ENCODE measurements at regions not wholly inside any gene's neighbourhood (a gene's known extent, or its start where the extent isn't known, plus 50 kb on each side); places are given as distances from the start of the nearest gene placed in this dataset.

- intact Hi-C loops (cut with micrococcal nuclease; ENCODE audit: unreplicated experiment), result no loop called here
- CTCF ChIA-PET, result interaction anchor here (1.1 kb wide), 1 partner anchor 88 kb away, joined by 3 read pairs; no protein-coding TSS in a partner anchor
- Histone ChIP-seq H3K4me1 (ENCODE audit: control insufficient read depth, insufficient read depth, low read length) (no peaks in the 10 kb centered on the region), H3K36me3 (ENCODE audit: control insufficient read depth in 2 of 2, insufficient read depth in 2 of 2, low read length in 1 of 2) (no peaks in the 10 kb centered on the region), H3K9ac (ENCODE audit: control insufficient read depth, insufficient read depth, low read length) (no peak overlapping the region), H3K27me3 (replicated peaks in 1 of 2; ENCODE audit: control insufficient read depth in 2 of 2, insufficient read depth in 2 of 2, low read length in 1 of 2) (no peaks in the 10 kb centered on the region), H3K4me2 (ENCODE audit: control insufficient read depth, insufficient read depth) (no peak overlapping the region), H3K4me3 (no peak overlapping the region), H3K79me2 (ENCODE audit: control insufficient read depth, insufficient read depth, low read length) (no peaks in the 10 kb centered on the region), H3K27ac (ENCODE audit: control insufficient read depth, insufficient read depth) (no peak overlapping the region), H3K9me3 (replicated peaks; ENCODE audit: control insufficient read depth, insufficient read depth, low read length) (no peaks in the 10 kb centered on the region), H4K20me1 (ENCODE audit: control insufficient read depth, insufficient read depth) (no peaks in the 10 kb centered on the region), H2AFZ (ENCODE audit: control insufficient read depth, low read depth, low read length) (no peak overlapping the region)
- SMC1A ChIA-PET (ENCODE audit: uncharacterized antibody, unreplicated experiment), result no interaction called here
- POLR2A ChIA-PET, result no interaction called here
- WGBS (ENCODE audit: insufficient coverage, insufficient replicate concordance, low lambda C conversion rate, missing lambda C conversion rate), result 30% methylated on average over 2 of the region's 2 CpGs
- no peak for DNase-seq (ENCODE audit: low read depth, low spot score)
- no TSS peak for BruUV-seq (replicated peaks)
- in situ Hi-C loops (cut with MboI), result no loop called here
- FAIRE-seq, result no peak
- no peak for ATAC-seq
- RAD21 ChIA-PET (ENCODE audit: unreplicated experiment), result interaction anchor here (0.5 kb wide), 1 partner anchor 1565 kb away, joined by 3 read pairs; no protein-coding TSS in a partner anchor
- no peak for TF ChIP-seq ZBTB11 (CRISPR knock-in tag; IDR thresholded peaks at IDR 0.05)
- no peak for TF ChIP-seq POLR2A (IDR thresholded peaks at IDR 0.05; ENCODE audit: low read depth, low read length)
- no peak for TF ChIP-seq CHD4 (IDR thresholded peaks at IDR 0.05)
- TF ChIP-seq GABPA (IDR thresholded peaks at IDR 0.05; ENCODE audit: low read depth), result no peak
- TF ChIP-seq SUZ12 (IDR thresholded peaks at IDR 0.05; ENCODE audit: unreplicated experiment), result no peak
- TF ChIP-seq ZBTB40 (IDR thresholded peaks at IDR 0.05; ENCODE audit: borderline replicate concordance), result no peak
- no peak for TF ChIP-seq USF2 (IDR thresholded peaks at IDR 0.05; ENCODE audit: borderline replicate concordance, low read depth, low read length)
- no peak for TF ChIP-seq SIX5 (IDR thresholded peaks at IDR 0.05; ENCODE audit: low read depth, low read length, severe bottlenecking)
- no peak for TF ChIP-seq ATF7 (IDR thresholded peaks at IDR 0.05; ENCODE audit: low read depth)
- TF ChIP-seq CEBPZ (IDR thresholded peaks at IDR 0.05; ENCODE audit: low read depth, low read length), result no peak
- no peak for TF ChIP-seq FOXM1 (IDR thresholded peaks at IDR 0.05; ENCODE audit: low read depth, low read length)
- TF ChIP-seq RELA (IDR thresholded peaks at IDR 0.05; ENCODE audit: borderline replicate concordance, partially characterized antibody), result no peak
- TF ChIP-seq SMAD5 (IDR thresholded peaks at IDR 0.05; ENCODE audit: low read depth), result no peak
- TF ChIP-seq KLF5 (IDR thresholded peaks at IDR 0.05; ENCODE audit: partially characterized antibody), result no peak
Measured at GRCh38 chr11:128069665-128070064, 517.7 kb downstream of the ETS1 start.

Data from GM12878 (cell line).